HG02884 (cell line): ENCODE measurements at regions not wholly inside any gene's neighbourhood (a gene's known extent, or its start where the extent isn't known, plus 50 kb on each side); places are given as distances from the start of the nearest gene placed in this dataset.

ENCODE experiments used
- ATAC-seq: cut with Tn5 transposase; IDR thresholded peaks from one replicate; pipeline ENCODE4 v1.9.1; 2021; ENCODE audit warnings: mild to moderate bottlenecking, moderate library complexity; ENCODE audit not compliant: unreplicated experiment

- no peak for ATAC-seq
Observed at GRCh38 chr18:72102412-72102811, 441.7 kb downstream of the CBLN2 start.

- no peak for ATAC-seq
Observed at GRCh38 chr18:72100465-72101004, 443.6 kb downstream of the CBLN2 start.

- peak; percentile 54 for ATAC-seq
Observed at GRCh38 chr18:72091369-72091768, 452.8 kb downstream of the CBLN2 start.

- peak; percentile 51 for ATAC-seq
Observed at GRCh38 chr18:72089432-72089831, 454.7 kb downstream of the CBLN2 start.

GRCh38 chr18:72086421-72086820 is 457.7 kb downstream of the CBLN2 start:
- peak; percentile 39 for ATAC-seq

GRCh38 chr18:72075040-72075439 is 469.1 kb downstream of the CBLN2 start:
- no peak for ATAC-seq

GRCh38 chr18:72063001-72063400 is 481.1 kb downstream of the CBLN2 start:
- no peak for ATAC-seq

- ATAC-seq, result no peak
Observed at GRCh38 chr18:72058851-72059250, 485.3 kb downstream of the CBLN2 start.

GRCh38 chr18:72056171-72056570 is 488.0 kb downstream of the CBLN2 start:
- ATAC-seq, result no peak

GRCh38 chr18:72041313-72042032 is 502.7 kb downstream of the CBLN2 start:
- no peak for ATAC-seq

- no peak for ATAC-seq
Observed at GRCh38 chr18:72013427-72013850, 530.7 kb downstream of the CBLN2 start.

- ATAC-seq, result no peak
Observed at GRCh38 chr18:71998547-71999097, 545.5 kb downstream of the CBLN2 start.

GRCh38 chr18:71995904-71996465 is 548.2 kb downstream of the CBLN2 start:
- ATAC-seq, result no peak

- ATAC-seq, result no peak
Observed at GRCh38 chr18:71994273-71994672, 549.9 kb downstream of the CBLN2 start.

GRCh38 chr18:71989616-71990015 is 554.5 kb downstream of the CBLN2 start:
- no peak for ATAC-seq

- ATAC-seq, result no peak
Observed at GRCh38 chr18:71986351-71987050, 557.6 kb downstream of the CBLN2 start.

- no peak for ATAC-seq
Observed at GRCh38 chr18:71976744-71977143, 567.4 kb downstream of the CBLN2 start.

- no peak for ATAC-seq
Observed at GRCh38 chr18:71966791-71967190, 577.4 kb downstream of the CBLN2 start.

GRCh38 chr18:71958605-71959004 is 585.5 kb downstream of the CBLN2 start:
- ATAC-seq, result no peak

- no peak for ATAC-seq
Observed at GRCh38 chr18:71951001-71951400, 593.1 kb downstream of the CBLN2 start.

- no peak for ATAC-seq
Observed at GRCh38 chr18:71942433-71942832, 601.7 kb downstream of the CBLN2 start.

GRCh38 chr18:71939483-71939882 is 604.7 kb downstream of the CBLN2 start:
- ATAC-seq, result no peak
